SK-N-MC (cell line): ENCODE measurements at regions not wholly inside any gene's neighbourhood (a gene's known extent, or its start where the extent isn't known, plus 50 kb on each side); places are given as distances from the start of the nearest gene placed in this dataset.

ENCODE experiments used
- DNase-seq: peaks from one replicate; pipeline ENCODE4 v3.0.0-alpha.2; 2011; ENCODE audit warnings: low read depth, low spot score
- H3K27ac ChIP-seq: fragments of 200-600 bp; sonication (generic); 2 replicates; pipeline ENCODE4 v1.5.1; 2016; ENCODE audit warnings: mixed run types
- H3K36me3 ChIP-seq: fragments of 200-600 bp; sonication (generic); 2 replicates; pipeline ENCODE4 v1.6.1; 2017; ENCODE audit warnings: antibody characterized with exemption, low read length, mixed read lengths; ENCODE audit not compliant: insufficient read depth
- H3K4me3 ChIP-seq: fragments of 200-600 bp; sonication (generic); 2 replicates; pipeline ENCODE4 v1.5.1; 2016
- H3K9ac ChIP-seq: fragments of 200-600 bp; sonication (generic); 2 replicates; pipeline ENCODE4 v1.8.0; 2017; ENCODE audit warnings: mixed run types, mixed read lengths; ENCODE audit not compliant: insufficient read length
- H3K9me3 ChIP-seq: fragments of 200-600 bp; sonication (generic); 2 replicates; pipeline ENCODE4 v1.6.1; 2017; ENCODE audit warnings: low read depth, mild to moderate bottlenecking, antibody characterized with exemption, low read length, moderate library complexity, mixed read lengths
- EZH2 ChIP-seq: fragments of 200-600 bp; sonication (generic); IDR thresholded peaks from one replicate; pipeline ENCODE4 v1.6.1; 2017; ENCODE audit warnings: antibody characterized with exemption
- FOXP2 ChIP-seq: optimal IDR thresholded peaks from 2 replicates; pipeline ENCODE3; 2011; ENCODE audit warnings: mild to moderate bottlenecking, moderate library complexity; ENCODE audit not compliant: insufficient read depth; ENCODE audit errors: extremely low read length, control extremely low read depth
- POLR2AphosphoS5 ChIP-seq: IDR thresholded peaks from 2 replicates; pipeline ENCODE4 v1.6.1; 2012; ENCODE audit warnings: mild to moderate bottlenecking, low read depth, low read length, borderline replicate concordance

- TF ChIP-seq FOXP2, result no peak
- no peak for TF ChIP-seq EZH2
- TF ChIP-seq POLR2AphosphoS5, result no peak
- DNase-seq, result no peak
- H3K9ac ChIP-seq, result no peak overlapping the region
- H3K36me3 ChIP-seq, result no peaks in the 10 kb centered on the region
- H3K9me3 ChIP-seq, result no peaks in the 10 kb centered on the region
- no peak overlapping the region for H3K4me3 ChIP-seq
- no peak overlapping the region for H3K27ac ChIP-seq
Measured at GRCh38 chr2:239485622-239486021, 84.8 kb upstream of the HDAC4 start.

DNA sequence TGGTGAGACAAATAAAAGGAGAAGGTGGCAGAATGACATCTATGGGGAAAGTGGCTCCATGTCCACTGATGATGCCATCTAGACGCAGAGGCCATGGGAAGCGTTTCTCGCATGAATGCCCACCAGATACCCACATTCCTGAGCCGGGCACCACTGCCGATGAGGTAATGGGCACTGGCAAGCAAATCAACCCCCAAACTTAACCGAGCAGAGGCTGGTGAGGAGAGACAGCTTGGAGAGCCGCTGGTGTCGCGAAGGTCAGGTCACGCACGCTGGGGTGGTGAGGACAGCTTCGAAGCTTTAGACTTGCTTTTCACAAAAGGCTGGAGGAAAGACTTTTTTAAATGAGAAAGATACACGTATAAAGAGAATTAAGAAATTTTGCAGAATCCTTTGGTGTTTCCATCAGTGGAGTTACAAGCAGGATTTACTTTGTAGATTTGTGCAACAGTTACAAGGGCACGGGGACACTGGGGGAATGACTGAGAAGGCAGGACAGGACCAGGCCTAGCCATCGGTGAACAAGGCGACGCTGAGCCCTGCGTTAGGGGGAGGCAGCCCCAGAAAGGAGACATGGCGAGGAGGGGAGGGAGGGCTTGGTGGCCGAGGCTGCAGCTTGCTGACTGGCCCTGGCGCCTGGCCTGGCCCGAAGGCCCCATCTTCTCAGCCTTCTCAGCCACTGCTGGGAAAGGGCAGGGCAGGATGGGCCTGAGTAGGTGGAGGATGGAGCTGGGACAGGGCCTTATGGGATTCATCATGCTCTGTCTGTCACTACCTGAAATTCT is 83.9 kb upstream of the HDAC4 start:
- Histone ChIP-seq H3K27ac (no peak overlapping the region), H3K4me3 (no peak overlapping the region), H3K9ac (no peak overlapping the region), H3K9me3 (no peaks in the 10 kb centered on the region), H3K36me3 (no peaks in the 10 kb centered on the region)
- no peak for DNase-seq
- no peak for TF ChIP-seq EZH2
- no peak for TF ChIP-seq POLR2AphosphoS5
- no peak for TF ChIP-seq FOXP2

GRCh38 chr2:239482778-239483712 is 82.2 kb upstream of the HDAC4 start:
- Histone ChIP-seq H3K36me3 (no peaks in the 10 kb centered on the region), H3K9me3 (no peaks in the 10 kb centered on the region), H3K27ac (no peak overlapping the region), H3K4me3 (no peak overlapping the region), H3K9ac (no peak overlapping the region)
- TF ChIP-seq EZH2, result no peak
- TF ChIP-seq FOXP2, result no peak
- no peak for TF ChIP-seq POLR2AphosphoS5
- no peak for DNase-seq

- Histone ChIP-seq H3K9ac (no peak overlapping the region), H3K27ac (no peak overlapping the region), H3K4me3 (no peak overlapping the region), H3K9me3 (no peaks in the 10 kb centered on the region), H3K36me3 (no peaks in the 10 kb centered on the region)
- TF ChIP-seq FOXP2 (no peak), EZH2 (no peak), POLR2AphosphoS5 (no peak)
- no peak for DNase-seq
Measured at GRCh38 chr2:239479471-239479870, 78.7 kb upstream of the HDAC4 start.

DNA sequence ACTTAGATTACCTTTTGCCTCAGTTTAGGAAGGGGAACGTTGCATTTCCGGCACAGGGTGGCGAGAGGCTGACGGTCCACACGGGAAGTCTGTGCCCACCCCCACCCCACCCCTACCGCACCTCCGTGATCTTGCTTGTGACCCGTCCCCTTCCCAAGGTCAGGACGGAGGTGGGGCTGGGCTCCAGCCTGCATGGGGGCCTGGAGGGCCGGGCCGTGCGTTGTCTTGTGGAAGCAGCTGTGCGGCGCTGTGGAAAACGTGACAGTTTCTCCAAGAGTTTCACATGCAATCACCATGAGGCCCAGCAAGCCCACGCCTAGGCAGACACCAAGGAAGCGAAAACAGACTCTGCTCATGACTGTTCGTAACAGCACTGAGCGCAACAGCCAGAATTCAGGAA is 76.8 kb upstream of the HDAC4 start:
- H3K4me3 ChIP-seq, result no peak overlapping the region
- no peak for DNase-seq
- no peak overlapping the region for H3K9ac ChIP-seq
- no peaks in the 10 kb centered on the region for H3K36me3 ChIP-seq
- H3K27ac ChIP-seq, result no peak overlapping the region
- H3K9me3 ChIP-seq, result no peaks in the 10 kb centered on the region
- TF ChIP-seq EZH2 (no peak), POLR2AphosphoS5 (no peak), FOXP2 (no peak)

- H3K9me3 ChIP-seq, result no peaks in the 10 kb centered on the region
- DNase-seq, result no peak
- H3K9ac ChIP-seq, result no peak overlapping the region
- no peak overlapping the region for H3K4me3 ChIP-seq
- TF ChIP-seq FOXP2 (no peak), POLR2AphosphoS5 (no peak), EZH2 (no peak)
- no peaks in the 10 kb centered on the region for H3K36me3 ChIP-seq
- H3K27ac ChIP-seq, result no peak overlapping the region
Measured at GRCh38 chr2:239476757-239477585, 76.2 kb upstream of the HDAC4 start.

GRCh38 chr2:239476029-239476756 is 75.4 kb upstream of the HDAC4 start:
- Histone ChIP-seq H3K9me3 (no peaks in the 10 kb centered on the region), H3K27ac (no peak overlapping the region), H3K36me3 (no peaks in the 10 kb centered on the region), H3K9ac (no peak overlapping the region), H3K4me3 (no peak overlapping the region)
- no peak for TF ChIP-seq POLR2AphosphoS5
- TF ChIP-seq FOXP2, result no peak
- no peak for TF ChIP-seq EZH2
- DNase-seq, result no peak
